GM19025 (cell line): ENCODE measurements at regions not wholly inside any gene's neighbourhood (a gene's known extent, or its start where the extent isn't known, plus 50 kb on each side); places are given as distances from the start of the nearest gene placed in this dataset.

Source experiments
- ATAC-seq: cut with Tn5 transposase; IDR thresholded peaks from one replicate; pipeline ENCODE4 v1.9.1; 2021; ENCODE audit warnings: mild to moderate bottlenecking, low read depth, moderate library complexity; ENCODE audit not compliant: unreplicated experiment

- ATAC-seq, result no peak
Observed at GRCh38 chr12:126891789-126892188, 1375.2 kb upstream of the TMEM132C start.

GRCh38 chr12:126895951-126896913 is 1370.7 kb upstream of the TMEM132C start:
- no peak for ATAC-seq

- ATAC-seq, result no peak
Observed at GRCh38 chr12:126897102-126897501, 1369.9 kb upstream of the TMEM132C start.

GRCh38 chr12:126897778-126898177 is 1369.2 kb upstream of the TMEM132C start:
- ATAC-seq, result no peak

- no peak for ATAC-seq
Observed at GRCh38 chr12:126898562-126898961, 1368.4 kb upstream of the TMEM132C start.

GRCh38 chr12:126899926-126900792 is 1366.8 kb upstream of the TMEM132C start:
- no peak for ATAC-seq

- ATAC-seq, result no peak
Observed at GRCh38 chr12:126903027-126903876, 1363.7 kb upstream of the TMEM132C start.

- ATAC-seq, result no peak
Observed at GRCh38 chr12:126905752-126906151, 1361.2 kb upstream of the TMEM132C start.

- no peak for ATAC-seq
Observed at GRCh38 chr12:126907900-126908764, 1358.8 kb upstream of the TMEM132C start.

GRCh38 chr12:126908765-126909142 is 1358.2 kb upstream of the TMEM132C start:
- no peak for ATAC-seq

GRCh38 chr12:126910570-126910969 is 1356.4 kb upstream of the TMEM132C start:
- ATAC-seq, result no peak

- no peak for ATAC-seq
Observed at GRCh38 chr12:126912111-126912510, 1354.9 kb upstream of the TMEM132C start.

GRCh38 chr12:126914170-126914793 is 1352.7 kb upstream of the TMEM132C start:
- no peak for ATAC-seq

- no peak for ATAC-seq
Observed at GRCh38 chr12:126915309-126915708, 1351.7 kb upstream of the TMEM132C start.

- no peak for ATAC-seq
Observed at GRCh38 chr12:126926023-126926594, 1340.9 kb upstream of the TMEM132C start.

GRCh38 chr12:126930234-126930633 is 1336.7 kb upstream of the TMEM132C start:
- no peak for ATAC-seq

- no peak for ATAC-seq
Observed at GRCh38 chr12:126932156-126932555, 1334.8 kb upstream of the TMEM132C start.

- no peak for ATAC-seq
Observed at GRCh38 chr12:126935435-126935834, 1331.5 kb upstream of the TMEM132C start.
